ENCODE measurements at regions not wholly inside any gene's neighbourhood (a gene's known extent, or its start where the extent isn't known, plus 50 kb on each side); places are given as distances from the start of the nearest gene placed in this dataset.

- DNase-seq (ENCODE audit: low read depth, low spot score), result no peak
- H3K27ac ChIP-seq (ENCODE audit: low read depth, low read length), result no peak overlapping the region
- no peaks in the 10 kb centered on the region for H3K9me3 ChIP-seq (ENCODE audit: control insufficient read depth, insufficient read depth, low read length)
- TF ChIP-seq CTCF (IDR thresholded peaks at IDR 0.05; ENCODE audit: low read depth, low read length), result no peak
- ChIA-PET CTCF (interaction anchor here (1.7 kb wide), 1 partner anchor 564 kb away, joined by 5 read pairs; no protein-coding TSS in a partner anchor), POLR2A (no interaction called here)
- H3K27me3 ChIP-seq (ENCODE audit: control insufficient read depth, insufficient read depth, low read length), result no peaks in the 10 kb centered on the region
- H3K4me3 ChIP-seq (ENCODE audit: low read depth, low read length), result no peak overlapping the region
Measured at GRCh38 chr13:79778741-79779460, 297.9 kb downstream of the NDFIP2 start.

GRCh38 chr13:79777504-79777903, 296.5 kb downstream of the NDFIP2 start:
- CTCF ChIA-PET, result no interaction called here
- no peak overlapping the region for H3K27ac ChIP-seq (ENCODE audit: low read depth, low read length)
- no peaks in the 10 kb centered on the region for H3K27me3 ChIP-seq (ENCODE audit: control insufficient read depth, insufficient read depth, low read length)
- no peaks in the 10 kb centered on the region for H3K9me3 ChIP-seq (ENCODE audit: control insufficient read depth, insufficient read depth, low read length)
- no peak for TF ChIP-seq CTCF (IDR thresholded peaks at IDR 0.05; ENCODE audit: low read depth, low read length)
- H3K4me3 ChIP-seq (ENCODE audit: low read depth, low read length), result no peak overlapping the region
- no peak for DNase-seq (ENCODE audit: low read depth, low spot score)
- POLR2A ChIA-PET, result no interaction called here

- no peak for DNase-seq (ENCODE audit: low read depth, low spot score)
- Histone ChIP-seq H3K9me3 (ENCODE audit: control insufficient read depth, insufficient read depth, low read length) (peaks cover 3% of the 10 kb centered on the region; the same call in 1 of the 2 replicates), H3K27me3 (ENCODE audit: control insufficient read depth, insufficient read depth, low read length) (no peaks in the 10 kb centered on the region), H3K4me3 (ENCODE audit: low read depth, low read length) (no peak overlapping the region), H3K27ac (ENCODE audit: low read depth, low read length) (no peak overlapping the region)
- ChIA-PET CTCF (interaction anchor here (1.2 to 2.1 kb wide), 3 partner anchors 10 to 589 kb away, joined by 5 to 12 read pairs (median 6); no protein-coding TSS in a partner anchor), POLR2A (no interaction called here)
- TF ChIP-seq CTCF (IDR thresholded peaks at IDR 0.05; ENCODE audit: low read depth, low read length), result no peak
Measured at GRCh38 chr13:79776531-79777295, 295.8 kb downstream of the NDFIP2 start.

- Histone ChIP-seq H3K27me3 (ENCODE audit: control insufficient read depth, insufficient read depth, low read length) (no peaks in the 10 kb centered on the region), H3K4me3 (ENCODE audit: low read depth, low read length) (no peak overlapping the region), H3K9me3 (ENCODE audit: control insufficient read depth, insufficient read depth, low read length) (peaks cover 3% of the 10 kb centered on the region; the same call in 1 of the 2 replicates), H3K27ac (ENCODE audit: low read depth, low read length) (no peak overlapping the region)
- peak; percentile 47 for DNase-seq (ENCODE audit: low read depth, low spot score)
- TF ChIP-seq CTCF (IDR thresholded peaks at IDR 0.05; ENCODE audit: low read depth, low read length), result peak; percentile 76
- ChIA-PET POLR2A (interaction anchor here (0.5 to 0.7 kb wide), 2 partner anchors 515 to 559 kb away, joined by 3 read pairs; no protein-coding TSS in a partner anchor), CTCF (interaction anchor here (1.2 to 2.1 kb wide), 3 partner anchors 9 to 590 kb away, joined by 5 to 12 read pairs (median 6); no protein-coding TSS in a partner anchor)
Measured at GRCh38 chr13:79775830-79776229, 294.9 kb downstream of the NDFIP2 start.

- no peak for DNase-seq (ENCODE audit: low read depth, low spot score)
- Histone ChIP-seq H3K27ac (ENCODE audit: low read depth, low read length) (no peak overlapping the region), H3K27me3 (ENCODE audit: control insufficient read depth, insufficient read depth, low read length) (no peaks in the 10 kb centered on the region), H3K4me3 (ENCODE audit: low read depth, low read length) (no peak overlapping the region), H3K9me3 (ENCODE audit: control insufficient read depth, insufficient read depth, low read length) (peaks cover 3% of the 10 kb centered on the region; the same call in 1 of the 2 replicates)
- ChIA-PET POLR2A (no interaction called here), CTCF (interaction anchor here (1.0 to 2.7 kb wide), 3 partner anchors 10 to 584 kb away, joined by 3 to 15 read pairs (median 4); no protein-coding TSS in a partner anchor)
- no peak for TF ChIP-seq CTCF (IDR thresholded peaks at IDR 0.05; ENCODE audit: low read depth, low read length)
Measured at GRCh38 chr13:79772811-79773210, 291.9 kb downstream of the NDFIP2 start.

All from AG04450 (cell line).